ENCODE measurements at regions not wholly inside any gene's neighbourhood (a gene's known extent, or its start where the extent isn't known, plus 50 kb on each side); places are given as distances from the start of the nearest gene placed in this dataset.

GRCh38 chr5:39494107-39494510, 69.3 kb upstream of the DAB2 start:
- DNase-seq: no peak
- ATAC-seq: no peak
- intact Hi-C loops (cut with DNase I, micrococcal nuclease): no loop called here

GRCh38 chr5:39491210-39491609, 66.4 kb upstream of the DAB2 start:
- intact Hi-C loops (cut with DNase I, micrococcal nuclease): no loop called here
- ATAC-seq (no peak), DNase-seq (no peak)

GRCh38 chr5:39489263-39489662, 64.5 kb upstream of the DAB2 start:
- intact Hi-C loops (cut with DNase I, micrococcal nuclease): no loop called here
- DNase-seq: no peak
- no peak for ATAC-seq

- intact Hi-C loops (cut with DNase I, micrococcal nuclease): no loop called here
- DNase-seq (no peak), ATAC-seq (no peak)
These were observed 62.0 kb upstream of the DAB2 start for GRCh38 chr5:39486790-39487189.

GRCh38 chr5:39486361-39486760, 61.6 kb upstream of the DAB2 start:
- no peak for ATAC-seq
- intact Hi-C loops (cut with DNase I, micrococcal nuclease): no loop called here
- DNase-seq: no peak

GRCh38 chr5:39485079-39485478, 60.3 kb upstream of the DAB2 start:
- DNase-seq (no peak), ATAC-seq (no peak)
- intact Hi-C loops (cut with DNase I, micrococcal nuclease): no loop called here

- ATAC-seq (no peak), DNase-seq (no peak)
- intact Hi-C loops (cut with DNase I, micrococcal nuclease): no loop called here
These were observed 59.9 kb upstream of the DAB2 start for GRCh38 chr5:39484673-39485072.

- ATAC-seq: no peak
These were observed 57.3 kb upstream of the DAB2 start for GRCh38 chr5:39482098-39482497.

GRCh38 chr5:39479537-39479936, 54.8 kb upstream of the DAB2 start:
- intact Hi-C loops (cut with DNase I, micrococcal nuclease): no loop called here
- peak; percentile 90 for ATAC-seq
- DNase-seq: peak in 1 of 2 donors; percentile 18

More at GRCh38 chr5:39482098-39482497, 57.3 kb upstream of the DAB2 start:
- no peak for DNase-seq
- intact Hi-C loops (cut with DNase I, micrococcal nuclease): no loop called here

- intact Hi-C loops (cut with DNase I, micrococcal nuclease): no loop called here
- ATAC-seq: no peak
- DNase-seq: no peak
These were observed 54.1 kb upstream of the DAB2 start for GRCh38 chr5:39478863-39479262.

- no peak for ATAC-seq
- DNase-seq: no peak
- intact Hi-C loops (cut with DNase I, micrococcal nuclease): no loop called here
These were observed 52.1 kb upstream of the DAB2 start for GRCh38 chr5:39476843-39477220.

- intact Hi-C loops (cut with DNase I, micrococcal nuclease): no loop called here
These were observed 51.4 kb upstream of the DAB2 start for GRCh38 chr5:39475881-39476842.

GRCh38 chr5:39475159-39475571, 50.4 kb upstream of the DAB2 start:
- intact Hi-C loops (cut with DNase I, micrococcal nuclease): no loop called here
- no peak for DNase-seq
- ATAC-seq: no peak

More at GRCh38 chr5:39475881-39476842, 51.4 kb upstream of the DAB2 start:
- no peak for DNase-seq
- no peak for ATAC-seq

Measured in left colon (tissue), 2 donors.